Lower leg skin (tissue), 4 donors: ENCODE measurements at regions not wholly inside any gene's neighbourhood (a gene's known extent, or its start where the extent isn't known, plus 50 kb on each side); places are given as distances from the start of the nearest gene placed in this dataset.
A peak's percentile ranks its signal among the peaks of the same experiment; 100 is the strongest.
"Not testable (repeated sequence)": the region's sequence is repeated elsewhere in the genome, so short reads cannot be mapped to it uniquely, and the experiment has no call there.

Experiments
- DNase-seq, 2 donors: peaks; one replicate each; pipeline ENCODE4 v3.0.0-alpha.2; 2019; ENCODE audit warnings: low spot score in 2 of 2
- H3K4me3 ChIP-seq: fragments of 200-600 bp; sonication (generic); 2 replicates; pipeline ENCODE4 v1.5.1; 2017; ENCODE audit warnings: mild to moderate bottlenecking, low read depth; ENCODE audit not compliant: poor library complexity, severe bottlenecking
- POLR2A ChIP-seq, 2 donors: fragments of 450-650 bp; IDR thresholded peaks; one replicate each; pipeline ENCODE4 v1.6.1; 2016 to 2017; ENCODE audit warnings: antibody characterized with exemption in 2 of 2, mild to moderate bottlenecking in 1 of 2, moderate library complexity in 1 of 2
- WGBS, 2 donors: methylation state at CpG; one replicate each; pipeline ENCODE4 v1.1.5; 2018; 5-methylcytosine and 5-hydroxymethylcytosine counted together
- intact Hi-C: fragments of 100-400 bp; cut with DNase I; formaldehyde crosslinking; loops from one replicate; pipeline ENCODE4 v1.15.0; 2023; ENCODE audit warnings: low total_unique reads
- TF ChIP-seq, protein P1 (sequence below), 3 donors: fragments of 450-650 bp; IDR thresholded peaks; one replicate each; pipeline ENCODE4 v1.5.1; 2016; ENCODE audit warnings: antibody characterized with exemption in 3 of 3, mild to moderate bottlenecking in 3 of 3, moderate library complexity in 2 of 3

DNA sequence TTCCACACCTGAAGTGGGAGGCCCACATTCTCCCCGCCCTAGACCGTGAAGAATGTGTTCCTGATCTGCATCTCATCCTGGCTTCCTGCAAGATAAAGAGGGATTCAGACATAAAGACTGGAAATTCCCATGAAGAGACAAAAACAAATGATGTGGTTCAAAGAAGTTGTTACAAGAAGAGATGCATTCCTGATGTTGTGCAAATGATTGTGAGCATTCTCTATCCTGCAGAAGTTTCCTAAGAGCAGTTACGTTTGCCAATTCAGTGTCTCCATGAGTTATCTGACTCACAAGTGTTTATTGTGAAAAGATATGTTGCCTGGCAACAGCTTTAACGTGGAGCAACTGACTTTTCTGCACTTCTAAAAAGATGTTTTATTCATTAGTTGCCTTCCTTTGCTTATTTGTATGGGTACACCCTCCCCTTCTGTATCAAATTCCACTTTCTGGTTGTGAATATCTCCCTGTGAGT lies 107.8 kb downstream of the ZIC4 start:
- 10 to 14% methylated on average over 4 of the region's 4 CpGs for WGBS, 2 donors
- no peak overlapping the region for H3K4me3 ChIP-seq
- no peak for TF ChIP-seq POLR2A (IDR thresholded peaks at IDR 0.05)
- TF ChIP-seq, protein P1, sequence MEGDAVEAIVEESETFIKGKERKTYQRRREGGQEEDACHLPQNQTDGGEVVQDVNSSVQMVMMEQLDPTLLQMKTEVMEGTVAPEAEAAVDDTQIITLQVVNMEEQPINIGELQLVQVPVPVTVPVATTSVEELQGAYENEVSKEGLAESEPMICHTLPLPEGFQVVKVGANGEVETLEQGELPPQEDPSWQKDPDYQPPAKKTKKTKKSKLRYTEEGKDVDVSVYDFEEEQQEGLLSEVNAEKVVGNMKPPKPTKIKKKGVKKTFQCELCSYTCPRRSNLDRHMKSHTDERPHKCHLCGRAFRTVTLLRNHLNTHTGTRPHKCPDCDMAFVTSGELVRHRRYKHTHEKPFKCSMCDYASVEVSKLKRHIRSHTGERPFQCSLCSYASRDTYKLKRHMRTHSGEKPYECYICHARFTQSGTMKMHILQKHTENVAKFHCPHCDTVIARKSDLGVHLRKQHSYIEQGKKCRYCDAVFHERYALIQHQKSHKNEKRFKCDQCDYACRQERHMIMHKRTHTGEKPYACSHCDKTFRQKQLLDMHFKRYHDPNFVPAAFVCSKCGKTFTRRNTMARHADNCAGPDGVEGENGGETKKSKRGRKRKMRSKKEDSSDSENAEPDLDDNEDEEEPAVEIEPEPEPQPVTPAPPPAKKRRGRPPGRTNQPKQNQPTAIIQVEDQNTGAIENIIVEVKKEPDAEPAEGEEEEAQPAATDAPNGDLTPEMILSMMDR (IDR thresholded peaks at IDR 0.05): no peak
- DNase-seq: peak in 1 of 2 donors; percentile 24
- intact Hi-C loops: no loop called here

DNA sequence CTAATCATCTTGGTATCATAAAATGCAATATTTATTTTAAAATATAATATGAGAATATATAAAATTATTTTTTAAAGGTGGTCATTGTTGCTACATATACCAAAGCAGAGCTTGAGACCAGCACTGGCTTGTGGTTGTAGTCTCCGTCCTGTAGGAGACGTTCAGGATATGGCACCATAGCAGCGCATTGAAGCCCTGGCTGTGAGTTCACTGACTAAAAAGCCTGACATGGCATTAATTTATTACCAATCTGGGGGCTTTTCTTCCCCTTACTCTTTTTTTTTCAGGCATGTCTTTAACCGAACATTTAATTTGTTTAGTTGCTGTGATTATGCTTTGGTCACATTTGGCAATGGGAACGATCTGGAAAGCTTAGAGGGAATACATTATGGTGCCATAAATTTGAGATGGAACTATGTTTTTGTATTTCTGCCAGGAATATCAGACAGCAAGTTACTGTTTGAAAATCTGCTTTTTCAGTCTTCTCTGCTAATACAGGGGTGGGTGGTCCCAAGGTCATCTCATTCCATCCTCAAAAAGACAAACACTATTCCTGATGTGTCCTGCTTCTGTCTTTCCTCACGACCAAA lies 108.5 kb downstream of the ZIC4 start:
- intact Hi-C loops: no loop called here
- 53 to 54% methylated on average over 6 of the region's 6 CpGs for WGBS, 2 donors
- no peak overlapping the region for H3K4me3 ChIP-seq
- TF ChIP-seq, protein P1 (IDR thresholded peaks at IDR 0.05): no peak
- DNase-seq: no peak

DNA sequence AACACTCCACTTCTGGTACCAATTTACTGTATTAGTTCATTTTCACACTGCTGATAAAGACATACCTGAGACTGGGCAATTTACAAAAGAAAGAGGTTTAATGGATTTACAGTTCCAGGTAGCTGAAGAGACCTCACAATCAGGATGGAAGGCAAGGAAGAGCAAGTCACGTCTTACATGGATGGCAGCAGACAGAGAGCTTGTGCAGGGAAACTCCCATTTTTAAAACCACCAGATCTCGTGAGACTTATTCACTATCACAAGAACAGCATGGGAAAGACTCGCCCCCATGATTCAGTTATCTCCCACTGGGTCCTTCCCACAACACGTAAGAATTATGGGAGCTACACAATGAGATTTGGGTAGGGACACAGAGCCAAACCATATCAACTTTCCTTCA lies 119.0 kb downstream of the ZIC4 start:
- DNase-seq, H3K4me3 ChIP-seq, intact Hi-C loops: not testable (repeated sequence)
- WGBS, 2 donors: 87 to 90% methylated on average over 4 of the region's 4 CpGs

DNA sequence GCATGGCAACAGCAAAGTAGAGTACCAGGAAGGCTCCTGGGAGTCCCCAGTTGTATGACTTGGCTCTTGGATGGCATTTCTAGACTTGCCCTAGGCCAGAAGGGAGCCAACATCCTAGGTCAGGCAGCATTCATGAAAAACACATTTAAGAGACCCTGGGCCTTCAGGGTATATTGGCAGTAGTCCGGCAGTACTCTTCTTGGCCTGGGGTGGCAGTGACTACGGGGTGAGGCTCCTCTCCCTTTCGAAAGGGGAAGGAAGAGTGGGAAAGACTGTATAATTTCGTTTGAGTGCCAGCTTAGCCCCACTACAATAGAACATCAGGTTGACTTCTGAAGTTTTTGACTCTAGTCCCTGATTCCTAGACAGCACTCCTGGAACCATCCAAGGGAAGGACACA lies 136.4 kb downstream of the ZIC4 start:
- no peak overlapping the region for H3K4me3 ChIP-seq
- no peak for DNase-seq
- intact Hi-C loops: no loop called here
- no peak for TF ChIP-seq POLR2A (IDR thresholded peaks at IDR 0.05)
- TF ChIP-seq, protein P1 (IDR thresholded peaks at IDR 0.05): no peak
- WGBS, 2 donors: 63 to 65% methylated on average over 4 of the region's 4 CpGs

DNA sequence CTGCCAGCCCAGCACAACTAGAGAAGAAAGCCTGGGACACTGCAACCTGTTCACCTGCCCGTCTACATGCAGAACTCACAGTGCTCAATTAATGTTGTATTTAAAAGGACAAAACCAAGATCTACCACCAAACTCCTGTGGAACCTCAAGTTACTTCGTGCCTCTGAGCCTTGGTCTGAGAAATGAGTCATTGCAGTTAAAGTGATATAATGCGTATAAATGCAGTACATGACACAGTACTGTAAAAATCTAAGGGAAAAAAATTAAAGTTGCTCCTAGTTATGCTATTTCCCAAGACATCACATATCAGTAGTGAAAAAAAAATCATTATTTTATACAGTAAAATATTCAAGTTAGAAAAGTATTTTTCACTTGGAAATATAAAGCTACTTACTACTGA lies 138.9 kb downstream of the ZIC4 start:
- WGBS, 2 donors: 85 to 88% methylated on average over 3 of the region's 3 CpGs
- H3K4me3 ChIP-seq: no peak overlapping the region
- intact Hi-C loops: no loop called here
- TF ChIP-seq, protein P1 (IDR thresholded peaks at IDR 0.05): no peak
- TF ChIP-seq POLR2A (IDR thresholded peaks at IDR 0.05): no peak
- DNase-seq: no peak

DNA sequence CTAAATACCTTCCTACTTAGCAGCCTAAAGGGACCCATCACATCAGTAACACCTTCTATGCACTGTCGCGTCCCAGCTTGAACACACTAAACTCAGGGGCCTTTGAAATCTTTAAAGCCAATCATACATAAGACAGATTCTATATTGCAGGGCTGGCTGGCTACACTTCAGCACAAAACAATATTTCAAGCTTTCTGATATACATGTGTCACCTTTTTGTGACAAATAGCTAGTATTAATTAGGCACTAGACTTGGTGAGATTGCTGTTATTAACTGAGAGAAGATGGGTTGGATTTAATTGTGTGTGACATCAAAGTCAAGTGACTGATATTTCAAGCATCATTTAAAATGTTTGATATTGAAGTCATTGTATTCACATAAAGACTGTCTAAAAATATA lies 148.4 kb downstream of the ZIC4 start:
- H3K4me3 ChIP-seq: no peak overlapping the region
- no peak for DNase-seq
- TF ChIP-seq POLR2A (IDR thresholded peaks at IDR 0.05): no peak
- TF ChIP-seq, protein P1 (IDR thresholded peaks at IDR 0.05): no peak
- intact Hi-C loops: no loop called here
- WGBS, 2 donors: 74 to 84% methylated on average over 2 of the region's 2 CpGs
